H4 (cell line): ENCODE measurements at regions not wholly inside any gene's neighbourhood (a gene's known extent, or its start where the extent isn't known, plus 50 kb on each side); places are given as distances from the start of the nearest gene placed in this dataset.
"Not testable (repeated sequence)": the region's sequence is repeated elsewhere in the genome, so short reads cannot be mapped to it uniquely, and the experiment has no call there.

ENCODE experiments used
- DNase-seq: peaks from one replicate; pipeline ENCODE4 v3.0.0-alpha.2; 2015; ENCODE audit warnings: low spot score

DNA sequence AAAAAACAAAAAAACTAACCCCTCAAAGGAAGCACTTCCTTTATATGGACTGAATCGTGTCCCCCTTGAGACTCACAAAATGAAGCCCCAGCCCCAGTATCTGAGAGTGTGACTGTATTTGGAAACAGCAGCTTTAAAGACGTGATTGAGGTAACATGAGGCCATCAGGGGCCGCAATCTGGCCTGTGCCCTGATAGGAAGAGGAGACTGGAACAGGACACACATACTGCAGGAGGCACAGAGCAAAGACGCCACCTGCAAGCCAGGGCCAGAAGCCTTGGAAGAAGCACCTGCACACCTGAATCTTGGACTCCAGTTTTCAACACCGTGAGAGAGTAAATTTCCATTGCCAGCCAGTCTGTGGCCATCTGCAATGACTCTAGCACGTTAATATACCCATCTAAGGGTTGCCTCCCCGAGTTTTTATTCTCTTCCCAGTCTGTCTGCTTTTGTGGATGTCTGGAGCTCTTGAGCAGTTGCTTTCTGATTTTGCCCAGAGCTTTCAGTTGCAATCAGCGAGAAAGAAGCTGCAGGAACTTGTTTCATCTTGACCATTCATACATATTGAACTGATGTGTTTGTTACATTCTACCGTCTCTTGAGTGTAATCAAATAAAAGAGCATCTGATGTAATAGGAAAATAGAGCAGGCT is 775.8 kb upstream of the TPTE start:
- not testable (repeated sequence) for DNase-seq

DNA sequence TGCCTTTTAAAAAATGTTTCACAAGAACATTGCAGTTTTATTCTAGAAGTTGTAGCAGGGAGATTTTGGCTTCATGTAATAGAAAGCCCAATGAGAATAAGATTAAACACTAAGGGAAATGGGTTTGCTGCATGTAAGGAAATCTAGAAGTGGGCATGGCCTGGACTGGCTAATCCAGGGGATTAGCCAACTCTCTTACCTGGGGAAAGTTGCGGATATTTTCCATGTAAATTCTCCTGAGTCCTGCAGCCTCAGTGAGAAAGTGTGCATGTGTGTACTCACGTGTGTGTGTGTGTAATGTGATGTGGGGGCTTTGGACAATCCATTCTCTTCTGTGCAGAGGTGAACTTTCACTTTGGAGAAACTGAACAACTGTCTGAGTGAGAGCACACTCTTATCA is 775.1 kb upstream of the TPTE start:
- not testable (repeated sequence) for DNase-seq

DNA sequence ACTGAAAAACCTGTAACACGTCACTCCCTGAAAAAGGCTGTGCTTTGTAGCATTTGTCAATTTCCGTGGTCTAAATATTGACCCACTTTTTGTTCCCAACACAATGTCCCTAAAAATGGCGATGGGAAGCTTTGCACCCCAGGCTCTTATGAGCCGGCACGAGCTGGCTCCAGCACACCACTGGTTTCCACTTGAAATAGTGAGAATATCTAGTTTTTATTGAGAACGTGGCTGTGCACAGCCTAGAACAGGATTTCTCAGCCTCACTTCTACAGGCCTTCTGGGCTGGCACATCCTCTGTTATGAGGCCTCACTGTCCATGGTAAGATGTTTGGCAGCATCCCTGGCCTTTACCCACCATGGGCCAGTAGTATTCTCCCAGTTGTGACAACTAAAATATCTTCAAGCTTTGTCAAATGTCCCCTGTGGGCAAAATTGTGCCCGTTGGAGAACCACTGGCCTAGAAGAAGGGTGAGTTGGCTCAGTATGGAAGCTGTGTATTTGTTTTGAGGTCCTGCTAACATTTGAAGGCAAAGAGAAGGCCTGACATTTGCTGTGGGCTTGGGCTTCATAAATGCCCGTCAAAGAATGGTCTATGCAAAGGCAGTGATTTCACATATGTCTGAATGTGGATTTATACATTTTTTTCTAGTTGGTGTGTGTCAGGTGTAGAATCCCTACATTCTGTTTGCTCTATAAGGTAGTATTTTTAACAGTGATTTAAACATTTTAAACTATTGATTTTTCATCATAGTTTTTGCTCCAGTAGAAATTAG is 774.4 kb upstream of the TPTE start:
- DNase-seq, result not testable (repeated sequence)

DNA sequence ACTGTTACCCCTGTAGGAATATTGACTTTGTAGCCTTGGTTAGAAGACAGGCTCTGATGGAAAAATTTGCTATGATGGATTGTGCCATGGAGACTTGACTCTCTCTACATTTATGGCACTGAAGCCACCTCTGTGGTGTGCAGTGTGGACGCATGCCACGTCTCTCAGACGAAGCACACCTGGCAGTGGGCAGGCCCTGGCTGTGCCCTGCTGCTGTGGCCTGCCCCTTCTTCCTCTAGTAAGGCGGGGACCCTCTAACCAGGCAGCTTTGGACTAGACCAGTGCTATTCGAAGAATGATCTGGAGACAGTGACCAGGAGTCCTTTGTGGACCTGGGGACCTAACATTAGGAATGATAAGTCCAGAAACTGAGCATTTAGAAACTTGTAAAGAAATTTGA is 773.5 kb upstream of the TPTE start:
- DNase-seq, result not testable (repeated sequence)

DNA sequence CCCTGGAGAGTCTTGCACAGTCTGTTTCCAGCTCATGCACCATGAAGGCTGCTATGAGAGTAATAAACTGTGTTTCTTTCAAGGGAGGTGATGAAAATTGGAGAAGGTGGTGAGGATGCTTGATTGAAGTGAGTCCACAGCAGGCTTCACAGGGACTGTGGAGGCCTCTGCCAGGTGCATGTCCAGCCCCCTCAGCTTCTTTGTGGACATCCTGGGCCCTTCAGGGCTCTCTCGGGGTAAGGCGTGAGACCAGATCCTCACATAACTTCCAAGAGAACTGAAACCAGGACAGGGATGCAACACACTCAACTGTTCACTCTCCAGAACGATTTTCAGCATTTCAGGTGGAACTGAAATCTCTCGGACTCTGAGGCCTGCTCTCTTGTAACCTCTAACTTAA is 772.9 kb upstream of the TPTE start:
- not testable (repeated sequence) for DNase-seq

DNA sequence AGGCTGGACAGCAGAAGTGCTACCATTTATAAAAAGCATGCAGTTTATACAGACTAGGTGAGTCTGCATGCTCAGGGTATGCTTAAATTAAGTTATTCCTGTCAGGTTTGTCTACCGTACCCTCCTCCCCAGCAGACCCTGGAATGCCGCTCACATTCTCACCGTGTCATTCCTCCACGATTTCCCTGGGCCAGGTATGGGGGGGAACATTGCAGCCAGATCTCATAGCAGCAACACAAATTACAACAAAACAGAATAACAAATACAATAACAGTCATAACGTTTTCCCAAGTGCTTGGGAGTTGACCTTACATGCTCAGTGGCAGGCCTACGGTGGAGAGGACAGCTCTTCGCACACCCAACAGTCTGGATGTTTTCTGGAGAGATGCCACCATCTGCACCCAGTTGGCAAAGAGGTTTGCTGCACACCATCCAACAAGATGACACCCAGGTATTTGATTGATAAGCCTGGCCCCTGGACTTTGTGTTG is 771.6 kb upstream of the TPTE start:
- DNase-seq, result not testable (repeated sequence)

DNA sequence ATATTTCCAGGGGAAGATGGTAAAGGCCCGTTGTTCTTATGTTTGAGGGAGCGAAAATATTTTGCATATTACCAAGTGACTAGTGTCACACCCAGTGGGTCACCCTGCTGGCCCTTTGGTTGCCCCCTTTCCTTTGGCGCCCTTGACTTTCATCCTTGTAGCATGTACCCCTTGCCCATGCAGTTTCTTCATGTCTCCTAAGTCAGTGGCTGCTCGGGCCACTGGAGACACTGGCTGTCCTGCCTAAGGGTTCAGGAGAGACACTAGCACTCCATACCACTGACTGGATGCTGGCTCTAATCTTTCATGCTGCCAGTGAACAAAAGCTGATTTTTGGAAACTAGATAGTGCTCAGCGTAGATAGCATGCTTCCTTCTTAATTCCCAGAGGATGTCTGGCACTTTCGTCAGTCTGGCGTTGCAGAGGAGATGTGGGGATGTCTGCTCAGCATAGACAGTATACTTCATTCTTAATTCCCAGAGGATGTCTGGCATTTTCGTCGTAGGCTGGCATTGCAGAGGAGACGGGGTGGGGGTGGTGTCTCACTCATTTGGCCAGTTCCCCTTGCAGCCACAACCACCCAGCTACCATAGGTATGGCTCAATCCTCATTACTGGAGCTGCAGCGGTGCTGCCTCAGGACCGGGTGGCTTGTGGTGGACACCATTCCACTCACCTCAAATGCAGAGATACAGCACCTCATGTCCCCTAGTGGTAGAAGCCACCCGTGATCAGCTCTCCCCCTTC is 770.9 kb upstream of the TPTE start:
- no peak for DNase-seq

DNA sequence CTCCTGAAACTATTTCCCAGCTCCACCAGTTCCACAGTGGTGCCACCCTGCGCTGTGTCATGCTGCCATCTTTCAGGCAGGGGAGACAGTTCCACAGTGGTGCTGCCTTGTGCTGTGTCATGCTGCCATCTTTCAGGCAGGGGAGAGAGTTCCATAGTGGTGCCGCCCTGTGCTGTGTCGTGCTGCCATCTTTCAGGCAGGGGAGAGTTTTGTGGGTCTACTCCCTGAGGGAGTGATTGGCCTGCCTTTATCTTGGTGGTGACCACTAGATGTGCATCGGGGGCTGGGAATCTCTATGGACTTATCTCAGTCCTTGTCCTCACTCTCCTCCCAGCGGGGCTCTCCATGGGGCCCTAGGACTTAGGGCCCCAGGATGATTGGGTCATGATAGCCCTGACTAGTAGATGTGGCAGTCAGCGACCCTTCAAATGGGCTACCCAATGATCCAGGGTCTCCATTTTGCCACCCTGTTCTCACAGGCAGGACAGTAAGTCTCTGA is 770.2 kb upstream of the TPTE start:
- DNase-seq, result not testable (repeated sequence)

DNA sequence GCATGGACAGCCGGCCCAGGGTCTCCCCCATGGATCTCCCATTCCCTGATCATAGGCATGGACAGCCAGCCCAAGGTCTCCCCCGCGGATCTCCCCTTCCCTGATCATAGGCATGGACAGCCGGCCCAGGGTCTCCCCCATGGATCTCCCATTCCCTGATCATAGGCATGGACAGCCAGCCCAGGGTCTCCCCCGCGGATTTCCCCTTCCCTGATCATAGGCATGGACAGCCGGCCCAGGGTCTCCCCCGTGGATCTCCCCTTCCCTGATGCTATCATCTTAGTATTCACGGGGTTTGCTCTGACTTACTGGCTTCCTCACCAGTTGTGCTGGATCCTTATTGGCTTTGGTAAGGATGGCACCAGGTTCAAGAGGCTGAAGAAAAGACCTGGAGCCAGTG is 769.4 kb upstream of the TPTE start:
- DNase-seq, result not testable (repeated sequence)

DNA sequence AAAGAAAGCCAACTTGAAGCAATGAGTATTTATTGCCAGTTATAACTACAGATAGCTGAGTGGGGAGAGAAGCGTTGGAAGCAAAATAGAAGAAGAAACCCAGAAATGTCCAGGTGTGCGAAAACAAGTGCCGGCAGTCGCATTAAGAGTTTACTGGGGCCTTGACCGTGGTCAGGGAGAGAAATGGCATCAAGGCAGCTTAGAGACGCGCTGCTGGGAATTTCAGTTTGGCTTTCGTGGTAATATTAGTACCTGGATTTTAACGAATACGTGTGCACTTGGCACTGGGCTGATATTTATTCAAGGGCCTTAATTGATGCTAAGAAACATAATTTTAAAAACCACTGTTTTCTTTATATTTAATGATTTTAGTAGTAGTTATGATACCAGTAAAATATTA is 767.9 kb upstream of the TPTE start:
- not testable (repeated sequence) for DNase-seq

DNA sequence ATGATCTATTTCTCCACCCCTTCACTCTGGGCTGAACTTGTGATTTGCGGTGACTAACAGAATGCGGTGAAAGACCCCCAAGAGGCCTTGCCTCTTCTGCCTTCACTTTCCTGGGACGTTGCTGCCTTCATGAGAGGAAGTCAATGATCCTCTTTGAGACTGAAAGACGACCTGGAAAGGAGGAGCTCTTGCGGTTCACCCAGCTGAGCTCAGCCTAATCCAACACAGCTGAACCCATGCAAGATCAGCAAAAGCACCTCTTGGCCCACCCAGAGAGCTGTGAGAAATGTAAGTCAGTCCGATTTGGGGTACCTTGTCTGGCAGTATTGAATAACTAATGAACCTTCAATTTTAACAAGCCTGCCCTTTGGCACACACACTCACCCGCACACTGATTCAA is 767.4 kb upstream of the TPTE start:
- DNase-seq, result no peak

DNA sequence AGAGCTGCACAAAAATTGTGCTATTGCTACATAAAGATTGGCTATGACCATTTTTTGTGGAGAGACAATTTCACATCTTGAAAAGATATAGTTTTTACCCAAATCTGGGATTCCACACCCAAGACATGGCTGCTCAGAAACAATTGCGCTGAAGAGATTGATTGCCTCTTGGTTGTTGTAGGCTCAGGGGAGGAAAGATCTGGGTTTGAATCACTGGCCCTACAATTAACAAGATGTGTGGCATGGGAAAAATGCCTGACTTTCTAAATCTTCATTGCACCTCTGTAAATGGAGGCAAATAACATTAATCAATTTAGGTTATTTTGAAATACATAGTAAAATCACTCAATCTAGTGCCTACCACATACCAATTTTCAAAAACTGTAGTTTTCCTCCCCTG is 766.9 kb upstream of the TPTE start:
- DNase-seq, result not testable (repeated sequence)

DNA sequence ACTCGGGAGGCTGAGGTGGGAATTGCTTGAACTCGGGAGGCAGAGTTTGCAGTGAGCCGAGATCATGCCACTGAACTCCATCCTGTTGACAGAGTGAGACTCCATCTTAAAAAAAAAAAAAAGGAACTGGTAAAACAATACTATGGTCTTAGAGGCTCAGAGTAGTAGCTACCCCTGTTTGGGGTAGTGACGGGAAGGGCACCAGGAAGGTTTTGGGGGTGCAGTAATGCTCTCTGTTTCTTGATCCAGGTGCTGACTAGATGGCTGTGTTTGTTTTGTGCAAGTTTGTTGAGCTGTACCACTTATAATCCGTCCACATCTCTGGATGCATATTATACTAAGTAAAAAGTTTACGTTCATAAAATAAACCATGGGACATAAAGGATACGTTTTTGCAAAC is 765.8 kb upstream of the TPTE start:
- no peak for DNase-seq

DNA sequence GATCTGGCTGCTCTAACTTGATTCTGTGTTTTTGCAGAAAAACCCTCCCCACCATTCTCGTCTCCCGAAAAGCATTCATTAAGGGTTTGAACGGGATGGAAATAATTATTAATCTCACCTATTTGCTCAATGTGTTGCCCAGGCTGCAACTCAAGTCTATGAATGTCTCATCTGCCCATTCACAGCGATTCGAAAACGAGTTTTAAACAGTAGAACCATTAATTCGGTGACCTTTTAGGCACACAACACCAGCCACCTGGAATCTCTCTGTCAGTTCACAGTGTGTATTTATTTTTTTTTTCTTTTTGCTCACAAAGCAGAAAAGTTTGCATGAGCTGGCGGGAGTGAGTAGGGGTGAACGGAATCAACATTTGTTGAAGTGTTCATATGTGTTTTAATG is 764.7 kb upstream of the TPTE start:
- DNase-seq, result no peak

DNA sequence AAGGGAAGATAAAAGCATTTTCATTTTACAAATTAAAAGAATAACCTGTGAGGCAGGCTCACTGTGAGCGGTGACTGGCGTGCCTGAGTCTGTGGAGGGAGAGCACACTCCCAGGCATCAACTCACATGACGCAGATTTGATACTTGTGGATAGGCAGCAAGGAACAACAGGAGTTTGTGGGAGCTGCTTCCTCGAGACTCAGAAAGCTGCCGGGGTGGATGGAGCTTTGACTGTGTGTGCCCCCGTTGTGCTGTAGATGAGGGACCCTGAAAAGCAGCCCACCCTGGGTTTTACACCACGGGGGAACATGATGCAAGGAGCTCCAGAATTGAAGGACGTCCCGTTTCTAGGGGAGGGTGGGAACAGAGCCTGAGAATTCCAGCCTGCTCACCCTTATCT is 764.3 kb upstream of the TPTE start:
- DNase-seq, result not testable (repeated sequence)

DNA sequence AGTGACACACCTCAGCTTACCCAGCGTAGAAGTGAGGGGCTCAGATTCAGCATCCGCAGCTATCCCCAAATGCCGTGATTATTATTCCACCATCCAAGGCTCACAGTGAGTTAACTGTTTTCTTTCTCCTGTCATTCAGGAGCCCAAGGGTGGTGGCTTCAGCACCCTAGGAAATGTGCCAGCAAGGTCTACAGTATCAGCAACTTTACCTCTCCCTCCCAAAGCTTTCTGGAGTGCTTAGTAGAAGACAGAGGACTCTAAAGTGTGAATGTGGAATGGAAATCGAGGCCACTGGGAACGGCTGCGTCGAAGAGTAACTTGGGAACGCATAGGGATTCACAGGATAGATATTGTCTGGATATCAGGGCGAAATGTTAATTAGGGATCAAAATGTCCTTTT is 763.8 kb upstream of the TPTE start:
- not testable (repeated sequence) for DNase-seq

DNA sequence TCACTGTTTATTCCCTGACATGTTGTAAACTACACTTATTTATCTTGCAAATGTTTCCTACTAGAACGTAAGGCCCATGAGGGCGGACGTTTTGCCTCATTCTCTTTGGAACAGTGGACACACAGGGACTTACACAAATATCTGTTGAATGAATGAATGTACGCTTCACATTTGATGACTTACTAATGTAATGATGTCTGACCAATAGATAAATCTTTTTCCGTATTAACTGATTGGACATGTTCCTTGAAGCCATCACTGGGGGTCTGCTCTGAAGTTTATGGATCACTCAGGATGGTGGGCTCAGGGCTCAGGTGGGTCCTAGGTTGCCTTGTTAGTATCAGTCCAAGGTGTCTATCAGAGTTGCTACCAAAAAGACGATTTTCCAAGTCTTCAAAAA is 763.2 kb upstream of the TPTE start:
- DNase-seq, result no peak

DNA sequence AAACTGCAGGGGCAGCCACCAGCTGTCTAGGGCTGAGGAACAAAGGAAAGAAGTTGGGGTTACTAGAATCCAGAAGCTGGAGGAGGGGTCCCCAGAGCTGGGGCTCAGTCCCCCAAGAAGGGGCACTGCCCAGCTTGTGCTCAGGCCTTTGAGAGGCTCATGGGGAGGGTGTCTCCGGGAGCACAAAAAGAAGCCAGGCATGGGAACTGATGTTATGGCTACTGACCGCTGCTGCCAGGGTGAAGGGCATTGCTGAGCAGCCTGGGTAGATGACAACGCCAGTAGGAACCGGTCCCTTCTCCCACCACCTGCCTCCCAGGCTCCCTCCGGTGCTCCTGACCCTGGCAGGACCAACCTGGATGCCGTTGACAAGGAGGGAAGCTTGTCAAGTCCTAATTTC is 762.5 kb upstream of the TPTE start:
- no peak for DNase-seq

DNA sequence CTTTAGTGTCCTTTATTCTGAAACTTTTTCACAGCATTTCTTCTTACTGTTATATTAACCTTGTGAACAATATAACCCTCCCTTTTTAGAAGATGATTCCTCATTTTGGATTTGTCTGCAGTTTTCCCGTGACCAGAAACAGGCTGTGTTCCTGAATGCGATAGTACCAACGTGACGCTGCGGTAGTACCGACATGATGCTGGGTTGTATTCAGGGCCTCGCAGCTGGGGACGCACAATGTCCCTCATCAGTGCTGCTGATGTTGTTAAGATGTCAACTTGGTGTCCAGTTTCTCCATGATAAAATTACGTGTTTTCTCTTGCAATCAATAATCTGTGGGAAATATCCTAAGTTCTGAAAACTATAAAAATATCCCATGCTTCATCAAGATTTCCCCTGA is 761.4 kb upstream of the TPTE start:
- DNase-seq, result no peak

DNA sequence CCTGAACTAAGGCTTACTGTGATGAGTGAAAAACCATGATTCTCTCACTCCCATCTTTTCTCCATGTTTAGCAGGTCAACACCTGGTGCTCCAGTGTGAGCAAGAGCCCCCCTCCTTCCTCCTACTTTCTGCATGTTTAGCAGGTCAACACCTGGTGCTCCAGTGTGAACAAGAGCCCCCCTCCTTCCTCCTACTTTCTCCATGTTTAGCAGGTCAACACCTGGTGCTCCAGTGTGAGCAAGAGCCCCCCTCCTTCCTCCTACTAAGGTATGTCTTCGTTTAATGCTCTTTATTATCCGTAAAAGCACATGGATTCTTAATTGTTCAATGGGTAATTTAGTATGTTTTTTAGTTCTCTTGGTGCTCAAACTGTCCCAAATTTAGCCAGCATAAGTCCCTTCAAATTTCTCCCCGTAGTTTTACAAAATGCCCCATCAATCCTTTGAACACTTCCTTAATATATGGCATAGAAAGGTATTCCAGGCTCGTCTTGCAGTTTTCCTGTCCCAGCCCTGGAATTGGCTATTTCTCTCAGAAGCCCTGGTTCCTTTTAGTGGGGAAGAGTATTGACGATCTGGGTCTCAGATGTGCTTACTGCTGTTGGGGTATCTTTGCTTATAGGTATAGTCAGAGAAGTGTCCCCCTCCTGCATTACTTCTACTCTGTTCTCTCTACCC is 760.8 kb upstream of the TPTE start:
- no peak for DNase-seq

DNA sequence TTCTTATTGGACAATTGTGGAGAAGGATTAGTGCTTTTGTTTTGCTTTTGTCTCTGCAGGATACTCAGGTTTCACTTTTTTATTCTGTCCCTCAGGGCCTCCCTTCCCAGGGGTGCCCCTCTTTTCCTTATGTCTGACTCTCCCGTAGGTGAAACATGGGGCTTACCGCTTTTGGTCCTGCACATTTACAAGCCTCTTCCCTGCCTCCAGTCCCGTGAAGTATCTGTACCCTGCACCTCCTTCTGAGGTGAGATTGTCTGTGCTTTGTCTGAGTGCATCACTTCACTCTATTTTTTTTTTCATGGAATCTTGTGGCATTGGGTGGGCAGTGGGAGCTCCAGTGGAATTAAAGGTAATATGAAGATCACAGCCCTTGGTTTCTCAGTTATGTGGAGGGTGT is 758.1 kb upstream of the TPTE start:
- DNase-seq, result no peak

DNA sequence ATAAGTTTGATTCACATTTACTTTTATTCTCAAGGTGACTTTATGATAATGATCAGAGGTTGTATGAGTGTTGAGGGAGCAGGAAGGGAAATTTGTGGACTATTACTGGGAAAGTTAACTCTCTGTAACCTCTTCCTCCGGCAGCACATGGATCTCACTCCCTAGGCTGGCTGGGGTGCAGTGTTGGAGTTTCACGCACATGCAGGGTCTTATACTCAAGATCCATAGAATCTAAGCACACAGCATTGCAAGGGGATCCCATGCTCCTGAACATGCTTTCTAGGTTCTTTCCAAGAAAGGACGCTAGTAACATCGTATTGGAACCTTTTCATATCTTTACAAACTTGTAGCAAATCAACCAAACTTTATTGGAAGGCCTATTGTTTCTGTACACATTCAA is 757.6 kb upstream of the TPTE start:
- no peak for DNase-seq
